ENCODE measurements at regions not wholly inside any gene's neighbourhood (a gene's known extent, or its start where the extent isn't known, plus 50 kb on each side); places are given as distances from the start of the nearest gene placed in this dataset.
A peak's percentile ranks its signal among the peaks of the same experiment; 100 is the strongest.

GRCh38 chr9:73446306-73446705 lies 294.6 kb downstream of the ANXA1 start:
- TF ChIP-seq EZH2 (IDR thresholded peaks at IDR 0.05), result no peak
- no peak for TF ChIP-seq EZH2phosphoT487 (IDR thresholded peaks at IDR 0.05)
- TF ChIP-seq, protein P1, sequence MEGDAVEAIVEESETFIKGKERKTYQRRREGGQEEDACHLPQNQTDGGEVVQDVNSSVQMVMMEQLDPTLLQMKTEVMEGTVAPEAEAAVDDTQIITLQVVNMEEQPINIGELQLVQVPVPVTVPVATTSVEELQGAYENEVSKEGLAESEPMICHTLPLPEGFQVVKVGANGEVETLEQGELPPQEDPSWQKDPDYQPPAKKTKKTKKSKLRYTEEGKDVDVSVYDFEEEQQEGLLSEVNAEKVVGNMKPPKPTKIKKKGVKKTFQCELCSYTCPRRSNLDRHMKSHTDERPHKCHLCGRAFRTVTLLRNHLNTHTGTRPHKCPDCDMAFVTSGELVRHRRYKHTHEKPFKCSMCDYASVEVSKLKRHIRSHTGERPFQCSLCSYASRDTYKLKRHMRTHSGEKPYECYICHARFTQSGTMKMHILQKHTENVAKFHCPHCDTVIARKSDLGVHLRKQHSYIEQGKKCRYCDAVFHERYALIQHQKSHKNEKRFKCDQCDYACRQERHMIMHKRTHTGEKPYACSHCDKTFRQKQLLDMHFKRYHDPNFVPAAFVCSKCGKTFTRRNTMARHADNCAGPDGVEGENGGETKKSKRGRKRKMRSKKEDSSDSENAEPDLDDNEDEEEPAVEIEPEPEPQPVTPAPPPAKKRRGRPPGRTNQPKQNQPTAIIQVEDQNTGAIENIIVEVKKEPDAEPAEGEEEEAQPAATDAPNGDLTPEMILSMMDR (IDR thresholded peaks at IDR 0.05), result no peak

GRCh38 chr9:73451003-73451402 lies 299.3 kb downstream of the ANXA1 start:
- no peaks in the 10 kb centered on the region for H3K79me2 ChIP-seq (ENCODE audit: low read depth)

More at GRCh38 chr9:73446306-73446705, 294.6 kb downstream of the ANXA1 start:
- Mint-ChIP-seq H3K4me3 (no peak overlapping the region), H3K9me3 (no peaks in the 10 kb centered on the region), H3K36me3 (no peaks in the 10 kb centered on the region), H3K4me1 (peaks cover 14% of the 10 kb centered on the region), H3K27me3 (ENCODE audit: insufficient read depth, low read depth) (no peaks in the 10 kb centered on the region), H3K27ac (no peak overlapping the region)
- Histone ChIP-seq H2AFZ (replicated peaks) (no peak overlapping the region), H3K4me1 (peaks cover 18% of the 10 kb centered on the region), H3K9ac (no peak overlapping the region), H4K20me1 (ENCODE audit: low read depth) (no peaks in the 10 kb centered on the region), H3K4me2 (no peak overlapping the region), H3K79me2 (ENCODE audit: low read depth) (no peaks in the 10 kb centered on the region), H3K27ac (no peak overlapping the region), H3K9me3 (ENCODE audit: low read depth) (no peaks in the 10 kb centered on the region), H3K36me3 (no peaks in the 10 kb centered on the region), H3F3A (ENCODE audit: low read depth) (peaks cover 4% of the 10 kb centered on the region), H3K27me3 (no peaks in the 10 kb centered on the region), H3K4me3 (no peak overlapping the region)
- no peak for DNase-seq (ENCODE audit: low spot score)

GRCh38 chr9:73459817-73460216 lies 308.2 kb downstream of the ANXA1 start:
- no peak overlapping the region for H3K27ac Mint-ChIP-seq
- no peaks in the 10 kb centered on the region for H3K9me3 ChIP-seq (ENCODE audit: low read depth)
- TF ChIP-seq EZH2 (IDR thresholded peaks at IDR 0.05), result no peak
- TF ChIP-seq EZH2phosphoT487 (IDR thresholded peaks at IDR 0.05), result no peak
- TF ChIP-seq, protein P1 (IDR thresholded peaks at IDR 0.05), result no peak
- no peaks in the 10 kb centered on the region for H3K27me3 Mint-ChIP-seq (ENCODE audit: insufficient read depth, low read depth)
- no peak overlapping the region for H3K9ac ChIP-seq
- no peak overlapping the region for H3K4me3 ChIP-seq
- H3K27ac ChIP-seq, result no peak overlapping the region
- H3K4me3 Mint-ChIP-seq, result no peak overlapping the region
- H3K36me3 ChIP-seq, result no peaks in the 10 kb centered on the region
- no peaks in the 10 kb centered on the region for H3K27me3 ChIP-seq
- H3K36me3 Mint-ChIP-seq, result no peaks in the 10 kb centered on the region
- H3K79me2 ChIP-seq (ENCODE audit: low read depth), result no peaks in the 10 kb centered on the region
- H2AFZ ChIP-seq (replicated peaks), result no peak overlapping the region
- no peaks in the 10 kb centered on the region for H3F3A ChIP-seq (ENCODE audit: low read depth)
- no peak for DNase-seq (ENCODE audit: low spot score)
- no peaks in the 10 kb centered on the region for H4K20me1 ChIP-seq (ENCODE audit: low read depth)
- no peaks in the 10 kb centered on the region for H3K4me1 ChIP-seq
- H3K9me3 Mint-ChIP-seq, result no peaks in the 10 kb centered on the region
- H3K4me2 ChIP-seq, result no peak overlapping the region
- H3K4me1 Mint-ChIP-seq, result no peaks in the 10 kb centered on the region

More at GRCh38 chr9:73451003-73451402, 299.3 kb downstream of the ANXA1 start:
- no peaks in the 10 kb centered on the region for H3K36me3 ChIP-seq
- H3F3A ChIP-seq (ENCODE audit: low read depth), result no peaks in the 10 kb centered on the region
- no peaks in the 10 kb centered on the region for H3K27me3 Mint-ChIP-seq (ENCODE audit: insufficient read depth, low read depth)
- no peak overlapping the region for H3K27ac ChIP-seq
- no peaks in the 10 kb centered on the region for H4K20me1 ChIP-seq (ENCODE audit: low read depth)
- no peak overlapping the region for H3K4me3 ChIP-seq
- H3K4me1 Mint-ChIP-seq, result peaks cover 3% of the 10 kb centered on the region
- H3K9me3 ChIP-seq (ENCODE audit: low read depth), result no peaks in the 10 kb centered on the region
- no peaks in the 10 kb centered on the region for H3K36me3 Mint-ChIP-seq
- no peaks in the 10 kb centered on the region for H3K9me3 Mint-ChIP-seq
- no peak for TF ChIP-seq EZH2phosphoT487 (IDR thresholded peaks at IDR 0.05)
- no peak for TF ChIP-seq EZH2 (IDR thresholded peaks at IDR 0.05)
- TF ChIP-seq, protein P1 (IDR thresholded peaks at IDR 0.05), result no peak
- H3K27me3 ChIP-seq, result no peaks in the 10 kb centered on the region
- H3K4me1 ChIP-seq, result peaks cover 11% of the 10 kb centered on the region
- no peak overlapping the region for H3K9ac ChIP-seq
- peak; percentile 5 for DNase-seq (ENCODE audit: low spot score)
- no peak overlapping the region for H3K4me3 Mint-ChIP-seq
- H3K4me2 ChIP-seq, result no peak overlapping the region
- H3K27ac Mint-ChIP-seq, result no peak overlapping the region
- H2AFZ ChIP-seq (replicated peaks), result no peak overlapping the region
